A549 (cell line): ENCODE measurements at regions not wholly inside any gene's neighbourhood (a gene's known extent, or its start where the extent isn't known, plus 50 kb on each side); places are given as distances from the start of the nearest gene placed in this dataset.

Experiments used
- ATAC-seq, 2 experiments: fragments of 200-7000 bp in 1 of 2; fragments of >200 bp in 1 of 2; cut with Nextera tagmentation in 1 of 2; cut with Tn5 transposase in 1 of 2; 3 replicates each; pipeline versions ENCODE4 v1.8.0 to v1.9.1; 2018 to 2020; ENCODE audit warnings: mild to moderate bottlenecking in 1 of 2, moderate library complexity in 1 of 2
- CTCF ChIA-PET: fragments of 300-600 bp; sonication (Branson Sonifier 250); formaldehyde crosslinking; extraction: SDS; loops from one replicate; lab custom pipeline; 2021; ENCODE audit warnings: antibody characterized with exemption, inconsistent platforms; lab: Yijun Ruan, JAX
- POLR2A ChIA-PET: fragments of 350-600 bp; formaldehyde crosslinking; extraction: SDS; loops from one replicate; lab custom pipeline; 2021; ENCODE audit warnings: antibody characterized with exemption, inconsistent platforms; lab: Yijun Ruan, JAX
- DNase-seq, 2 experiments: peaks; one replicate each; pipeline versions ENCODE4 v3.0.0 to v3.0.0-alpha.2; 2011 to 2016; ENCODE audit warnings: low read depth in 1 of 2, low spot score in 1 of 2
- FAIRE-seq: peaks from 2 replicates; lab custom pipeline; 2011; peaks lifted over from hg19 to GRCh38; lab: Jason Lieb, UNC
- H3K27ac ChIP-seq, 2 experiments: fragments of >200 bp; sonication (Bioruptor Twin); formaldehyde crosslinking; 3 replicates each; pipeline ENCODE4 v1.5.1; 2016 to 2017
- H3K4me1 ChIP-seq: fragments of >200 bp; sonication (Bioruptor Twin); formaldehyde crosslinking; 3 replicates; pipeline ENCODE4 v1.6.1; 2016
- H3K4me2 ChIP-seq: fragments of >200 bp; sonication (Bioruptor Twin); formaldehyde crosslinking; 3 replicates; pipeline ENCODE4 v1.6.1; 2016
- H3K4me3 ChIP-seq: fragments of >200 bp; sonication (Bioruptor Twin); formaldehyde crosslinking; 3 replicates; pipeline ENCODE4 v1.5.1; 2016
- H3K9me3 ChIP-seq: fragments of >200 bp; sonication (Bioruptor Twin); formaldehyde crosslinking; 3 replicates; pipeline ENCODE4 v1.6.1; 2016
- BHLHE40 ChIP-seq: IDR thresholded peaks from 2 replicates; pipeline ENCODE4 v1.6.1; 2012; ENCODE audit warnings: low read depth, low read length, inconsistent platforms
- E2F6 ChIP-seq: IDR thresholded peaks from 2 replicates; pipeline ENCODE4 v1.6.1; 2012; ENCODE audit warnings: low read depth, borderline replicate concordance
- FOSL2 ChIP-seq, 2 experiments: fragments of 450-650 bp in 1 of 2; fragments of >200 bp in 1 of 2; sonication (Bioruptor Twin) in 1 of 2; formaldehyde crosslinking; IDR thresholded peaks; 2 replicates each; pipeline versions ENCODE4 v1.5.0 to v1.6.1; 2016 to 2020; ENCODE audit warnings: mild to moderate bottlenecking in 1 of 2, moderate library complexity in 1 of 2
- HOXB13 ChIP-seq: fragments of 250-450 bp; sonication (Bioruptor Pico); IDR thresholded peaks from 2 replicates; pipeline ENCODE4 v1.5.0; 2020; ENCODE audit warnings: low read depth, mild to moderate bottlenecking, moderate library complexity
- JUN ChIP-seq, 2 experiments: fragments of >200 bp; sonication (Bioruptor Twin); formaldehyde crosslinking; IDR thresholded peaks; 2 replicates in 1 of 2; 3 replicates in 1 of 2; pipeline ENCODE4 v1.6.1; 2016 to 2017
- KDM5A ChIP-seq: fragments of 200-600 bp; sonication (generic); IDR thresholded peaks from 2 replicates; pipeline ENCODE4 v1.6.1; 2016; ENCODE audit warnings: antibody characterized with exemption, mild to moderate bottlenecking
- MYC ChIP-seq: IDR thresholded peaks from 2 replicates; pipeline ENCODE4 v1.6.1; 2012; ENCODE audit warnings: mild to moderate bottlenecking, inconsistent platforms, low read length, improper control_type of control experiment, borderline replicate concordance
- NFE2L2 ChIP-seq: fragments of 150-350 bp; conservative IDR thresholded peaks from 2 replicates; pipeline ENCODE4 v1.6.1; 2014; ENCODE audit warnings: low read length
- NPAS2 ChIP-seq: fragments of 250-450 bp; sonication (Bioruptor Pico); IDR thresholded peaks from 2 replicates; pipeline ENCODE4 v1.8.0; 2022; ENCODE audit warnings: mild to moderate bottlenecking, moderate library complexity, borderline replicate concordance
- NR3C1 ChIP-seq: fragments of >200 bp; sonication (Bioruptor Twin); formaldehyde crosslinking; IDR thresholded peaks from 3 replicates; pipeline ENCODE4 v1.6.1; 2017
- POLR2A ChIP-seq: IDR thresholded peaks from 2 replicates; pipeline ENCODE4 v1.6.1; 2012; ENCODE audit warnings: mild to moderate bottlenecking, low read length
- REST ChIP-seq: fragments of 200-600 bp; sonication (generic); IDR thresholded peaks from 2 replicates; pipeline ENCODE4 v1.6.1; 2016; ENCODE audit warnings: antibody characterized with exemption, mild to moderate bottlenecking, moderate library complexity
- RNF2 ChIP-seq: fragments of 200-600 bp; sonication (generic); IDR thresholded peaks from 2 replicates; pipeline ENCODE4 v1.6.1; 2016; ENCODE audit warnings: low read depth, mild to moderate bottlenecking, antibody characterized with exemption, moderate library complexity, borderline replicate concordance
- SMC3 ChIP-seq: fragments of >200 bp; sonication (Bioruptor Twin); formaldehyde crosslinking; IDR thresholded peaks from 3 replicates; pipeline ENCODE4 v1.6.1; 2018; ENCODE audit warnings: inconsistent platforms
- TFCP2L1 ChIP-seq: fragments of 250-450 bp; sonication (Bioruptor Pico); IDR thresholded peaks from 2 replicates; pipeline ENCODE4 v1.5.0; 2021; ENCODE audit warnings: mild to moderate bottlenecking
- ZNF302 ChIP-seq: fragments of 250-450 bp; sonication (Bioruptor Pico); IDR thresholded peaks from 2 replicates; pipeline ENCODE4 v1.9.0; 2021; ENCODE audit warnings: inconsistent platforms, mild to moderate bottlenecking, moderate library complexity
- WGBS: methylation state at CpG from one replicate; pipeline ENCODE4 v1.1.6; 2017; ENCODE audit errors: missing lambda C conversion rate; 5-methylcytosine and 5-hydroxymethylcytosine counted together
- TF ChIP-seq, protein P1 (sequence below): fragments of >200 bp; sonication (Bioruptor Twin); formaldehyde crosslinking; IDR thresholded peaks from 2 replicates; pipeline ENCODE4 v1.6.1; 2016
- TF ChIP-seq, protein P2 (sequence below): fragments of >200 bp; sonication (Bioruptor Twin); formaldehyde crosslinking; IDR thresholded peaks from 3 replicates; pipeline ENCODE4 v1.5.1; 2016

DNA sequence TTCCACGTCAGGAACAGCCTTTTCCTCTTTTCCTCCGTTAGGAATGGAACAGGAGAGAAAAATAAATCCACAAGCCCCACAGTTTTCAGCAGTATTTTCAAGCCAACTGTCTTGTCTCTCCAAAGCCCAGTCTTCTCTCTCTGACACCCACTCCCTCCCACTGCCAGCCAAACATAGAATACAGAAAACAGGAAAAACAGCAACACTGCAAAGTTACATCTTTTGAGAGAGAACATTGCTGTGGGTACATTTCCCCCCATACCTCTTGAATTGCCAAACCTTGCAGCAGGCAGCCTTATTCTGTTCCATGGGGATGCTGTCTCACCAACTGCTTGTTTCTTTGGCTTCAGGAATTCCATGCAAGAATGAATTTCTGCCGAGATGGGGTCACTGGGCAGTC is 355.7 kb upstream of the UMPS start:
- DNase-seq = no peak
- CTCF ChIA-PET = no interaction called here
- Histone ChIP-seq H3K4me3 (no peak overlapping the region), H3K9me3 (peaks cover 5% of the 10 kb centered on the region; the same call in 1 of the 3 replicates), H3K27ac (no peak overlapping the region), H3K4me2 (no peak overlapping the region), H3K4me1 (no peaks in the 10 kb centered on the region)
- POLR2A ChIA-PET = no interaction called here
- WGBS = 3% methylated on average over 3 of the region's 3 CpGs
- no peak for TF ChIP-seq NFE2L2
- TF ChIP-seq ZNF302 (CRISPR knock-in tag) = no peak
- TF ChIP-seq SMC3 = no peak
- no peak for TF ChIP-seq REST
- TF ChIP-seq TFCP2L1 (CRISPR knock-in tag) = no peak
- TF ChIP-seq NR3C1 = no peak
- TF ChIP-seq RNF2 = no peak
- TF ChIP-seq, protein P1, sequence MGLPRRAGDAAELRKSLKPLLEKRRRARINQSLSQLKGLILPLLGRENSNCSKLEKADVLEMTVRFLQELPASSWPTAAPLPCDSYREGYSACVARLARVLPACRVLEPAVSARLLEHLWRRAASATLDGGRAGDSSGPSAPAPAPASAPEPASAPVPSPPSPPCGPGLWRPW = no peak
- TF ChIP-seq, protein P2, sequence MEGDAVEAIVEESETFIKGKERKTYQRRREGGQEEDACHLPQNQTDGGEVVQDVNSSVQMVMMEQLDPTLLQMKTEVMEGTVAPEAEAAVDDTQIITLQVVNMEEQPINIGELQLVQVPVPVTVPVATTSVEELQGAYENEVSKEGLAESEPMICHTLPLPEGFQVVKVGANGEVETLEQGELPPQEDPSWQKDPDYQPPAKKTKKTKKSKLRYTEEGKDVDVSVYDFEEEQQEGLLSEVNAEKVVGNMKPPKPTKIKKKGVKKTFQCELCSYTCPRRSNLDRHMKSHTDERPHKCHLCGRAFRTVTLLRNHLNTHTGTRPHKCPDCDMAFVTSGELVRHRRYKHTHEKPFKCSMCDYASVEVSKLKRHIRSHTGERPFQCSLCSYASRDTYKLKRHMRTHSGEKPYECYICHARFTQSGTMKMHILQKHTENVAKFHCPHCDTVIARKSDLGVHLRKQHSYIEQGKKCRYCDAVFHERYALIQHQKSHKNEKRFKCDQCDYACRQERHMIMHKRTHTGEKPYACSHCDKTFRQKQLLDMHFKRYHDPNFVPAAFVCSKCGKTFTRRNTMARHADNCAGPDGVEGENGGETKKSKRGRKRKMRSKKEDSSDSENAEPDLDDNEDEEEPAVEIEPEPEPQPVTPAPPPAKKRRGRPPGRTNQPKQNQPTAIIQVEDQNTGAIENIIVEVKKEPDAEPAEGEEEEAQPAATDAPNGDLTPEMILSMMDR = no peak
- TF ChIP-seq MYC = no peak
- no peak for TF ChIP-seq HOXB13 (CRISPR knock-in tag)
- no peak for TF ChIP-seq KDM5A
- no peak for TF ChIP-seq BHLHE40
- no peak for ATAC-seq
- FAIRE-seq = no peak

DNA sequence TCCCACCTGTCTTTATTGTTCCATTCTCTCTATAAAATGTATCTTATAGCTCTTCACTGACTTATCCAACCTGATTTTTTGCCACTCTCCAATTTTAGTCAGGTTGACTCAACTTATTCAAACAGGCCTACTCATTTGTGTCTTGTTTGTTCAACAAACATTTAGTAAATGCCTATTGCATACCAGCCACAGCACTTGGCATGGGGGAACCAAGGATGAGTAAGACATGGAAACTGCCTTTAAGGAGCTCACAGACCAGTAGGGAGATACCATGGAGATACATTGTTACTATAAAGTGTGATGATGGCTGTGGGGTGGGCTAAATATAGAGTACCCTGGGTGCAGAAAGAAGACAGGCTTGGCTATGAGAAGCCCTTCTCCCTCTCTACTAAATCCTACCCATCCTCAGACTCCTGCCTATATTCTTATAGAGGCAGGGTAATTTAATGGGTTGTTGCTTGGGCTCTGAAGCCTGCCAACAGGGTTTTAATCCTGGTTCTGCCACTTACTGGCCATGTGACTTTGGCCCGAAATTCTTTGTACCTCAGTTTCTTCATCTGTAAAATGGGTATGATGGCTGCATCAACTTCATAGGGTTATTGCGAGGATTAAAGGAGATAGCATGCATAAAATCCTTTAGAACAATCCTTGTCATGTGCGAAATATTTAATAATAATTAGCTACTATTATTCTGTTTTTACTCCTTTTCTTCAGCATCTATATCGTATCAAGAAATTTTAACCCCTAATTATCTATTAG is 348.5 kb upstream of the UMPS start:
- Histone ChIP-seq H3K9me3 (peaks cover 5% of the 10 kb centered on the region; the same call in 1 of the 3 replicates), H3K4me3 (no peak overlapping the region), H3K27ac (no peak overlapping the region), H3K4me2 (no peak overlapping the region), H3K4me1 (peaks cover 14% of the 10 kb centered on the region; the same call in 2 of the 3 replicates)
- DNase-seq (peak; percentile 5 to 38), FAIRE-seq (no peak), ATAC-seq (peak; percentile 68 to 83; a peak in 5 of 6 replicates)
- CTCF ChIA-PET = interaction anchor here (1.7 to 1.9 kb wide), 2 partner anchors 17 to 30 kb away, joined by 3 to 7 read pairs; no protein-coding TSS in a partner anchor
- 35% methylated on average over 4 of the region's 4 CpGs for WGBS
- no peak for TF ChIP-seq FOSL2 (IDR thresholded peaks at IDR 0.05)
- TF ChIP-seq FOSL2 (CRISPR knock-in tag; IDR thresholded peaks at IDR 0.05) = peak; percentile 47; the same call in 1 of the 2 replicates
- no peak for TF ChIP-seq NPAS2 (CRISPR knock-in tag)
- POLR2A ChIA-PET = interaction anchor here (0.6 kb wide), 1 partner anchor 64 kb away, joined by 3 read pairs; no protein-coding TSS in a partner anchor

- TF ChIP-seq NFE2L2 (no peak), E2F6 (no peak), JUN (IDR thresholded peaks at IDR 0.05) (no peak), POLR2A (no peak)
- no peak overlapping the region for H3K4me3 ChIP-seq
- POLR2A ChIA-PET = no interaction called here
- 10% methylated on average over 4 of the region's 4 CpGs for WGBS
- H3K4me2 ChIP-seq = no peak overlapping the region
- H3K9me3 ChIP-seq = peaks cover 2% of the 10 kb centered on the region; the same call in 1 of the 3 replicates
- FAIRE-seq = no peak
- CTCF ChIA-PET = interaction anchor here (0.8 to 1.9 kb wide), 3 partner anchors 19 to 165 kb away, joined by 3 to 7 read pairs (median 3); no protein-coding TSS in a partner anchor
- H3K4me1 ChIP-seq = peaks cover 14% of the 10 kb centered on the region; the same call in 2 of the 3 replicates
- ATAC-seq = no peak
- H3K27ac ChIP-seq = no peak overlapping the region
- DNase-seq = no peak
These were observed 347.2 kb upstream of the UMPS start for GRCh38 chr3:124383051-124383450.
